CD4-positive, alpha-beta T cell treated with Interleukin-15 for 1 hour (primary cell): ENCODE measurements at regions not wholly inside any gene's neighbourhood (a gene's known extent, or its start where the extent isn't known, plus 50 kb on each side); places are given as distances from the start of the nearest gene placed in this dataset.
"Not testable (repeated sequence)": the region's sequence is repeated elsewhere in the genome, so short reads cannot be mapped to it uniquely, and the experiment has no call there.

Source experiments
- DNase-seq: peaks from one replicate; pipeline ENCODE4 v3.0.0-alpha.2; 2020

DNA sequence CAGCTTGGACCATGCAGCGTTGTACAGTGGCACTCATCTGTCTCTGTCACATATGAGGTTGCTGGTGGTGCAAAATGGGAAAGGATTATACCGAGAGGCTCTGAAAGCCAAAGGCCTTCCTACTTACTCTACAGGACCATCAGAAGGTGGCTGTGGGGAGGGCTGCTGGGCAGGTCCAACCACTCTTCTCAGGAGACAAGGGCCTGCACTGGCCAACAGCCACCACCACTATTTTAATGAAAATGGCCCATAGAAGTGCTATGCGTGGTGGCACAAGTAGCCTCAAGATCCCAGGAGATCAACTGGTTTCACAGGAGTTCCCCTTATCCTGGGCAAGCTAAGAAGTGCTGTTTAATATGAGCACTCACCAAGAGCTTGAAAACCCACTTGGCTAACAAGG, 52.3 kb downstream of the MRPL57 start:
- no peak for DNase-seq

DNA sequence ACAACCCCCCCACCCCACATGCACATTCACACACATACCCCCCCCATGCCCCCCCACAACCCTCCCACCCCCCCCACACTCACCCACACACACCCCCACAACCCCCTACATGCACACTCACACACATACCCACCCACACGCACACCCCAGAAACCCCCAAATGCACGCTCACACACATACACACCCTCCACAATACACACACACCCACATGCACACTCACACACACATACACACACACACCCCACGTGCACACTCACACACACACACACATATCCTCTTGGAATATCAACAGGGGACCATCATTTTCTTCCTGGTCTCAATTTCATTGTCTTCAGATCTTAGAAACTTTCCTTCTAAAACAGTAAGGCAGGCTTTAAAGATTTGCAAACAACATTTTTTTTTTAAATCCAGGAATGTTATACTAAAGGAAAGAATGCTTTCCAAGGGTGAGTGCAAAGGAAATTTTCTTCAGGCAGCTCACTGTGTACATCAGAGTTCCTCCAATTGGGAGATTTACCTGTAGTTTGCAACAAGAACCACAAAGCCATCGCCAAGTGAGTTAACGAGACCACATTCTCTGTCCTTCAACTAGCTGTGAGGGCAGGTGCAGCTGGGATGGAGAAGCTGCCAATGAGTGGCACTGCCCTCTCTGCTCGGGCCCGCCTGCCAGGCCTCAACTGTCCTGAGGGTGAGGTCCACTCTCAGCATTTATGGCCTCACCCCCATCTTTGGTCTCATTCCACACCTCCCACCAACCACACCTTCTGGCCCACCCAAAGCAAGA, 53.0 kb downstream of the MRPL57 start:
- DNase-seq, result no peak

DNA sequence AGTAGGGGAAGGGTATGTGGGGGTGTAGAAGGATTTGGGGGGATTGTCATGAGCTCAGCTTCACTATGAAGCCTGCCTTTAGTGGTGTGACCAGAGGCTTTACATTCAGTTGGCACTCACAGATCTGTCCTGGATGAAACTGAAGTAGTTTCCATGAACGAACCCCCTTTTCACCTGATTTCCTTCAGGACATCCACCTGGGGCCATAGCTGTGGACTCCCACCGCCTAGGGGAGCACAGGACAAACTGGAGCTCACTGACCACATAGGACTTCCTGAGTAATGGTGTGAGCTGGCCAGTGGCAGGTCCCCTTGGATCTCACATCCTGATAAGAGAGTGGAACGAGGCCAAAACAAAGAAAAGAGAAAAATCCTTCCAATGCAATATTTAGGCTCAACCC, 54.1 kb downstream of the MRPL57 start:
- no peak for DNase-seq

DNA sequence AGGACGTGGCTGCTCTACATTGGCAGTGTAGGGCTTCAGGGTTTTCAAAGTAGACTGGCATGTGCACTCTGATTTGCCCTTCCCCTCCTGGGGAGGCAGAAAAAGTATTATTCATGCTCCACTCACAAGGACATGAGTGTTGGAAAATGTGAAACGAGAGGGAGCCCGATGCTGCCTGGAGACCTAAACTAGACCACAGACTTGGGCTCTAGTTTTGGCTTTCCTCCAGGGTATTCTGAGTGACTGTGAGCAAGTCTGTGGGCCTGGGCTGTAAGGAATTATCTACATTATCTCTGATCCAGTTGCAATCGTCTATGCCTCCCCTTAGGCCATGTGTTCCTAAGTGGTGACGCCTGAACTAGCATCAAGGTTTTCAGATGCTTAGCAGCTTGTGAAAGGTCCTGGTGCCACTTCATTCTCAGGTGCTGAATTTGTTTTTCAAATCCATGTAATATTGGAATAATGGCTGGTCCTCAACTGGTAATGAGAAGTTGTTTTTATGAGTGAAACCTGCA, 55.0 kb downstream of the MRPL57 start:
- DNase-seq, result no peak

DNA sequence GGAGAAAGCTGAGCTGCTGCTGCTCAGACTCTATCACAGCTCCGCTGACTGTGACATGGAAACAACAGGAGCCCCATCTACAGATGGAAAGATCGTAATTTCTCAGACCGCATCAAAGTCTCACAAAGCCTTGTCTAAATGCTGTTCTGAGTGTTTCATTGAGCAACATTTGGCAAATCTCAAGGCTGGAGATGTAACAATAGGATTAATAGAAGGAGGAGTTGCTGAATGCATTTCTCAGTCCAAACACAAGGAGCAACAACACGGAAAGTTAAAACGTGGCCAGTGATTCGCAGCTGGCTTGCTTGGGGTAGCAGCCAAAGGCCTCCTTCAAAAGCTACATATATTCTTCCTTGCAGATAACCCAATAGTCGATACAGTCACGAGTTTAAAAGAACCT, 55.7 kb downstream of the MRPL57 start:
- DNase-seq, result no peak

DNA sequence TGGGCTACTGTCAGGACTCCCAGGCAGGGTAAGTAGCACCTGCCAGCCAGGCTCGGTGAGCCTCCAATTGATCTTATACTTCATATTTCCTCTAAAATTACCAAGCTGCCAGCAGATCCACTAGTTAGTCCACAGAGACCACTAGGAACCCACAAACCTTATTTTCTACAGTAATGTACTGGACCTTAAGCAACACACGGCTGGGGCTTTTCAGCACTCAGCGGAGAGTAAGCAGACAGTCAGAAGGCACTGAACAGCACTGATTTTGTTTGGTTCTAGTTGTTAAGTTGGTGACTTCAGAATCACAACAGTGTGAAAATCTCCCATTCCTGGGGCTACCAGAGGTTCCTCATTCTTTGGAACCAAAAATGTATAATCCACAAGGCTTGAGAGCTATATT, 56.1 kb downstream of the MRPL57 start:
- no peak for DNase-seq

DNA sequence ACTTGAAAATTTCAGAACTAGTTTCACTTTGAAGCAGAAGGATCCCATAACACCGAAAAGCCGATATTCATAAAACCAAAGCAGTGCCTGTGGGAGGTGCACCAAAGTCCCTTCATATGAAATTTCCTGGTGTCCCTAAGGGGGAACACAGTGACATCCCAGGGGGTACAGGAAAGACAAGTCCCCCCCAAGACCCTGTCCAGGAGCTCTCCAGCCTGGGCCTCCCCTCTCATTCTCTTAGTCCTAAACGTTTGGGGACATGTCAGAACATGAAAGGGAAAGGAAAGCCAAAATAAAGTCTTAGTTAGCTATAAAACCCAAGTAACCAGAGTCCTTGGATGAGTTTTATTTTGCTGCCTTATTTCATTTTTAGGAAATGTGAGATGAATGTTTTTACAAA, 56.6 kb downstream of the MRPL57 start:
- no peak for DNase-seq

DNA sequence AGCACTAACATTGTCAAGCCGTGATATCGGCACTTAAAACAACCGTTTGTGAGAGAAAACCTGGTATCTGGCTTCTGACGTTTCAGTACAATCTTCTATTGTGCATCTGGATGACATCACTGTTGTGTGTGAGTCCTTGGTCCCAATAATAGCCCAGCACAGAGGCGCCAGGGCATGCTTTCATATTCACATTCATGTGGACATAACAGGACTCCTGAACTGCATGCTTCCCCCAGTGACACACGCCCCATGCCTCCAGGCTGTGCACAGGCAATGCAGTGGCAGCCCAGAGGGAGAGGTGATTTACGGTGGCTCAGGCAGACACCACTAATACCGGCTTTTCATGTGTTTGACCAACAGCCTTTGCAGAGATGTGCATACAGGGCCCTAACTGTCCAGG, 58.1 kb downstream of the MRPL57 start:
- no peak for DNase-seq

DNA sequence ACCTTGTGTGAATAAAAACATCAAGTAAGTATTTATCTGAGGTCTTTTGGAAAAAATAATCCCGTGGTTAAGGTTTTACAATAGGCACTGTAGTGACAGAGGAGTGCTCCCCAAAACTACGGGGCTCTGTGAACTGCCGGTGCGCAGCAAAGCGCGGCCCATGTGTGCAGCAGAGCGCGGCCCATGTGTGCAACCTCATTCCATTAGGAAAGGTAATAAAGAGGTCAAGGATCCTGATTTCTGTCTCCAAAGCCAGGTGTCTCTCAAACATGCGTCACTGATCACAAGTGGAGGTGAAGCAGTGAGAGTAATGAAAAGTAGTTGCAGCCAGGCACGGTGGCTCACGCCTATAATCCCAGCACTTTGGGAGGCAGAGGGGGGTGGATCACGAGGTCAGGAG, 58.7 kb downstream of the MRPL57 start:
- no peak for DNase-seq

DNA sequence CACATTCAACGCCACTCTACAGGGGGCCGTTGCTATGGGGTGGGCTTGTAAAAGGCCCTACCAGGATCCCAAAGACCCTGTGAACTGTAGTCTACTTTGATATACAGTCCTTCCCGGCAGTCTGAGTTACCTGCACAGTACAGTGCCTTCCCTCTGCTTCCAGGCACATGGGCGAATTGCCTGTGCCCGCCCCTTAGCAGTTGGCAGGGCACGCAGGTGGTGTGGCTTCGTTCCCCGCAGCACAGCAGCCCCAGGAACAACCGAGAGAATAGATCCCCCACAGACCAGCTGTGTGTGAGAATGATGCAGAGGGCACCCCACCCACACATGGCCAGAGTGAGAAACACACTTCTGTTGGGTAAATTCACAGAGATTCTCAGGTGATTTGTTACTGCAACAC, 60.6 kb downstream of the MRPL57 start:
- no peak for DNase-seq

DNA sequence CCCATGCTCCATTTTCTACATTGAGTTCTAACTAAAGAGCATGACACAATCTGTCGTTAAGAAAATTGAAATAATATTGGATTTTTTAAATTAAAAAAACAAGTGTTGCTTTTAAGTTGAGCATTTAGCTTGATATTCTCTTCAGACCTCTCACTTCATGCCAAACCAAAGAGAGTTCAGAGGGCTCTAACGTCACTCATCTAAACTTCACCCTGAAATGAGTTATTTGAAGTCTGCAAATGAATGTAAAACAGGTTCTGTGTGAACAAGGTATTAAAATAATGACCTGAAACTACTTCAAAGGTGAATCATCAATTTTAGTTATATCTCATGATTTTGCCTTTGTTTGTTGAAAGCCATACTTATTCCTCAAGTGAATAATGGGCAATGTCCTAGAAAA, 61.8 kb downstream of the MRPL57 start:
- DNase-seq, result no peak

DNA sequence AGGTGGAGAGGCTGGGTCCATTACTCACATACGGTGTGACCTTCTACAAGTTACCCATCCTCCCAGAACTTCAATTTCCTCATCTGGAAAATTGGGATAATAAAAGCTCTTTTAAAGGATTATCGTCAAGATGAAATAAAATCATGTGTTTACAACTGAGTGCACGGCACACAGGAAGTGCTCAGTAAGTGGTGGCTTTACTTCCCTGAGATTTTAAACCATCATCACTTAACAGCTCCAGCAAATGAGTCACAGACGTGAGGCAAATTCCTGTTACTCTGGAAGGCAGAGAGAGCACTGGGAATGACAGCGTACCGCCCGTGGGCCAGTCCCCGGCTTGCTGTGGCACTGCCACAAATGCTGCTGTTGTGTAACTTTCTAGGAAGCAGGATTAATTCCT, 64.1 kb downstream of the MRPL57 start:
- DNase-seq, result no peak

DNA sequence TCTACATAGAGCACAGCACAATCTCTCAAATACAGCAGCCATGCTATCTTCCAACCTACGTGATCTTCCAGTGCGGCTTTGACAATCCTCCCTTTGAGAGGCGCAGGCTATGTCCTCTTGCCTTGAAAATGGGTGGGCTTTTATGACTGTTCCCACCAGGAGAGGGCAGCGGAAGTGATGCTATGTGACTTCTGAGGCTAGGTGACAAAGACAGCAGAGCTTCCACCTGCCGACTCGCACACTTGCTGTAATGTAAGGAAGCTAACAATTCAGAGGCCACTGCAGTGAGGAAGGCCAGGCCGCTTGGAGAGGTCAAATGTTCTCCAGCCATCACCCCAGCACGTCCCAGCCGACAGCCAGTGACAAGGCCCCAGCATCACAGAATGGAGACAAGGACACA, 65.8 kb downstream of the MRPL57 start:
- no peak for DNase-seq

DNA sequence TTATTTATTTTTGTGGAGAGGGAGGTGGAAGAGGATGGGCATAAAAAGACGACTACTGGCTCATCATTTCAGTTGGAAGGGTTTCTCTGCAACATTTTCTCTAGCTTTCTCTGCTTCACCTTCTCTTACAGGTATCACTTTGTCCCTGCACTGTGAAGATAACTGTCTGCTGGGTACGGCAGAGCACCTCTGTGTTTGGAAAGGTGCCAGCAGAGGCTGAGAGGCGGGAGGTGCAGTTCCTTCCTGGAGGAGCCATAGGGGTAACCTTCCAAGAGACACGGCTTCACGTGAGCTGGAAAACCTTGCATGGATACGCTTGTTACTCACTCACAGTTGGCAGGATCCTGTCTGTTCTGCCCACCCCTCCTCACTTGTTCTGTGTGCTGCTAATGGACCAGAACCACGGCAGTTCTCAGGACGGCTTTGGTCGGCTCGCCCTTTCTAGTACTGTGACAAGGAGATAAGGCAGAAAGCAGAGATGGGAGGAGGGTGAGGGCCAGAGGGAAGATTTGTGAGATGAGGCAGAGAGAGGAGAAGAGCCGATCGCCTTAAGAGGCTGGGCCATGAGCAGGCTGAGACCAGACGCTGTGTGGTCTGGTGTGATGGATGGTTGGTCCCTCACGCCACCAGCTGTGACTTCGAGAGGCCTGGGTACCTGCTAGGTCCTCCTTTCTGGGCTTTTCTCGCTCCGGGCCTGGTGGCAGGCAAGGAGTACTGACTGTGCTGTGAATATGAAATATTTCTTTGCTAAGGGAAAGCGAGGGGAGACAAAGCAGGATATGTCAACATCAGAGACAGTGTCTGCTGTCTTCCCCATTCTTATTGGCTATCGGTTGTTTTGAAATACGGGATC, 66.8 kb downstream of the MRPL57 start:
- no peak for DNase-seq

DNA sequence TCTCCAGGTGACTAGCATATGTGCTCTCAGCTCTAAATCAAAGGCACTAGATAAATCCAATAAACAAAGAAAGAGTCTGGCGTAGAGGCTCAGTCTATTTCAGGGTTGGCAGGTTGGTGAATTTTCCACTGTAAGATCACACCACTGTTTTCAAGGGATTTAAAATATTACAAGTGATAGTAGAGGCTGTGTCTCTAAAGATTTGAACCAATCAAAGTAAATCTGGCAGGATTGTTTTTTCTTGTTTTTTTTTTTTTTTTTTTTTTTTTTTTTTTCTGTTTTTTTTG, 67.4 kb downstream of the MRPL57 start:
- DNase-seq, result not testable (repeated sequence)

DNA sequence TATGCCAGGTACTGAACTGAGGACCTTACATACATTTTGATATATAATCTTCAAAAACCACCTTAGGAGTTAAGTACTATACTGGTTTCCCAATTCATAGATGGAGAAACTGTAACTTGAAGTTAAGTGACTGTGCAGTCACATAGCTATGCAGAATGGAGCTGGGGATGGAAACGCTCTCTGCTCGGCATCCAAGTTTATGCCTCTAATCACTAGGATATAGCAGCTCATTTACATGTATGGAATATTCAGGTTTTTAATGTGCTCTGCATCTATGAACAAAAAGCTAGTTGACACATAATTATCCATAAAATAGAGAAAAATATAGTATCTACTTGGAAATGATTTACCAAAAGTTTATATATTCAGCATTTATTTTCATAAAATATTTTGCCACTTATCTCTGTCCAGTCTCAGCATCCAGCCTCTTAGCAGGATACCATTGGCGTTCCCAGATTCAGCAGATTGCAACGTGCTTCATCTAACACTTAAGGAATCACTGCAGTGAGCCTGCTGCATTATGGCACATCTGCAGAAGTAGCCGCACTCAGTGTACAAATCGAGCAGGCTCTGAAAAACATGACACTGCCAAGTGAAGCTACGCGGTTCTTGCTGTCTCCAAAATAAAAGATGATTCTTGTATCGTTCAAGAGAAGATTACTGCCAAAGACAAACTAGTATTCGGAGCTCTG, 70.4 kb downstream of the MRPL57 start:
- no peak for DNase-seq

DNA sequence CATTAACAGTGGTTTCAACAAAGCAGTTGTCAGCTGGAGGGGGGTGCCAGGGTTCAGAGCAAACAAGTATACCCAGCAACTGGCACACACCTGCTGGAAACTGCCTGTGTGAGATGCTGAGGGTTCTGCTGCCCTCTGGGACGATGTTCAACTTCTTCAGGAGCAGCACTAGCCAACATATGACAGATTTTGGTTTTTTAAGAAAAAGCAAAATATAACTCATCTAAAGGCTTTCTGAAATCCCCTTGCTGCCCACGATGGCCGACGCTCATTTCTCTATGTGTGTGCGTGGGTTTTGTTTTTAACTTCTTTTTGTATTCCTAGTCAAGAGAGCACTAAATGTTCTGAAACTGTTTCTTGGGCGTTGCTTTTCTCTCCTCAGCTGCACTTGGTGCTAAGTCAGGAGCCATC, 79.9 kb downstream of the MRPL57 start:
- DNase-seq, result no peak

DNA sequence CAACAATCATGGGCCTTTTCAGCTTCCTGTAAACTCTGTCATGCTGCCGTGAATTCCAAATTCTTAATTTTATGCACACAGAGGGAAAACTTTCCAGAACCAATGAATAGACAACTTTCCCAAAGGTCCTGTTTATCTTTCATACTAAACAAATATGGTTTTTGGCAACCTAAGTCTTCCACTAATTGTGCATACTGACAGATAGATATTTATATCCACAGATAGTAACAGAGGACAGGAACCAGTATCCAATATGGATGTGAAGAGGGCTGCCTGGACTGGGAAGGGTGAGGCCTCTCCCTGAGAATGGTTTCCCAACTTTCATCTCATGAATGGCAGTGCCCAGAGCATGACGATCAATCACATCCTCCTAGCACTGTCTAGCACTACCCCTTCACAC, 80.4 kb downstream of the MRPL57 start:
- no peak for DNase-seq

DNA sequence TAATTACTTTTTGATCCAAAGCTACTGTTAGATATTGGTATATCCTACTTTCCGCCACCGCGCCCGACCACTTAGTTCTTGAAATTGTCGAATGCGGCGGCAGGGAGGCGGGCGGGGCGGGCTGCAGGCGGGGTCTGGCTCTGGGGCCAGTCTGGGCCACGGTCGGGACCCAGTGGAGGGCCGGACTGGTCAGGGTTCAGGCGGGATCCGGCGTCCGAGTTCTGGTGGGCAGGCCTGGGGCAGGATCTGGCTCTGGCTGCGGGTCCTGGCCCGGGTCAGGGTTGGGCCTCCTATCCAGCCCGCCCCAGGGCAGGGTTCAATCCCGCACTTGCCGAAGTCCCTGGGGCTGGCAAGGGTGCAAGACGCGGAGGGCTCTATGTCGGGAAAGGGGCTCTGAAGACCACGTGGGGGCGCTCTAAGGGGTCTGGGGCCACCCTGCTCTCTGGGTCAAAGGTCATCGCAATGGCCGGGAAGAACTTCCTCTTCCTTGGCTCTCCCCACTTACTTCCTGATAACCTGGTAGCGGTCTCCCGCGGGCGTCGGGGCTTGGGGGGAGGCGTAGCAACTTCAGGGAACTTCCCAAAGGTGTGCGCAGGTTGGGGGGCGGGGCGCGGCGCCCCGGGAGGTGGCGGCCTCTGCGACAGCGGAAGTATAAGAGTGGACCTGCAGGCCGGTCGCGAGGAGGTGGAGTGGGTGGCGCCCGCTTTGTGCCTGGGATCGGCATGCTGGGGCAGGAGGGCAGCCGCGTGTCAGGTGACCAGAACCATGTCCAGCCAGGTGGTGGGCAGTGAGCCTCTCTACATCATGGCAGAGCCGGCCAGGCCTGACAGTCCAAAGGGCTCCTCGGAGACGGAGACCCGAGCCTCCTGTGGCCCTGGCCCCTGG, 83.4 kb downstream of the MRPL57 start:
- DNase-seq, result no peak

DNA sequence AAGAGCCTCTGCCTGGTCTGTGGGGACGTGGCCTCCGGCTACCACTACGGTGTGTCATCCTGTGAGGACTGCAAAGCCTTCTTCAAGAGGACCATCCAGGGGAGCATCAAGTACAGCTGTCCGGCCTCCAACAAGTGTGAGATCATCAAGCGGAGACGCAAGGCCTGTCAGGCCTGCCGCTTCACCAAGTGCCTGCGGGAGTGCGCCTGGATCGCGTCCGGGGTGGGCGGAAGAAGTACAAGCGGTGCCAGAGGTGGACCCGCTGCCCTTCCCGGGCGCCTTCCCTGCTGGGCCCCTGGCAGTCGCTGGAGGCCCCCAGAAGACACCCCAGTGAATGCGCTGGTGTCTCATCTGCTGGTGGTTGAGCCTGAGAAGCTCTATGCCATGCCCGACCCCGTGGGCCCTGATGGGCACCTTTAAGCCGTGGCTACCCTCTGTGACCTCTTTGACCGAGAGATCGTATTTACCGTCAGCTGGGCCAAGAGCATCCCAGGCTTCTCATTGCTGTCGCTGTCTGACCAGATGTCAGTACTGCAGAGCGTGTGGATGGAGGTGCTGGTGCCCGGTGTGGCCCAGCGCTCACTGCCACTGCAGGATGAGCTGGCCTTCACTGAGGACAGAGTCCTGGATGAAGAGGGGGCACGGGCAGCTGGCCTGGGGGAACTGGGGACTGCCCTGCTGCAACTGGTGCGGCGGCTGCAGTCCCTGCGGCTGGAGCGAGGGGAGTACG, 84.3 kb downstream of the MRPL57 start:
- not testable (repeated sequence) for DNase-seq

DNA sequence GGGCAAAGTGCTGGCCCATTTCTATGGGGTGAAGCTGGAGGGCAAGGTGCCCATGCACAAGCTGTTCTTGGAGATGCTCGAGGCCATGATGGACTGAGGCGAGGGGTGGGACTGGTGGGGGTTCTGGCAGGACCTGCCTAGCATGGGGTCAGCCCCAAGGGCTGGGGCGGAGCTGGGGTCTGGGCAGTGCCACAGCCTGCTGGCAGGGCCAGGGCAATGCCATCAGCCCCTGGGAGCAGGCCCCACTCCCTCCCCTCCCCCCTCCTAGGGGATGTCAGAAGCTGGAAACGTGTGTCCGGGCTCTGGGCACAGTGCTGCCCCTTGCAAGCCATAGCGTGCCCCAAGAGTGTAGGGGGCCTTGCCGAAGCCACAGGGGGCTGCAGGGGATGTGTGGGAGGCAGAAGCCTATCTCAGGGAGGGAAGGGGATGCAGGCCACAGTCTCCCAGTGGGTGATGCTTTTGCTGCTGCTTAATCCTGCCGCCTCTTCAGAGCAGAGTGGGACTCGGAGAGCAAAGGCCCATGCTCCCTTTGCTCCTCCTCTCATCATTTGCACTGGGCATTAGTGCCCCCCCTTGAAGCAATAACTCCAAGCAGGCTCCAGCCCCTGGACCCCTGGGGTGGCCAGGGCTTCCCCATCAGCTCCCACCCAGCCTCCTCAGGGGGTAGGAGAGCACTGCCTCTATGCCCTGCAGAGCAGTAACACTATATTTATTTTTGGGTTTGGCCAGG, 85.2 kb downstream of the MRPL57 start:
- DNase-seq, result not testable (repeated sequence)
